Right lobe of liver (tissue), 4 donors: ENCODE measurements at regions not wholly inside any gene's neighbourhood (a gene's known extent, or its start where the extent isn't known, plus 50 kb on each side); places are given as distances from the start of the nearest gene placed in this dataset.
A peak's percentile ranks its signal among the peaks of the same experiment; 100 is the strongest.

Source experiments
- CTCF ChIP-seq, 4 donors: fragments of 200-600 bp in 3 of 4; fragments of 450-650 bp in 1 of 4; IDR thresholded peaks; one replicate each; pipeline versions ENCODE4 v1.5.1 to v1.8.0; 2016 to 2022; ENCODE audit warnings: antibody characterized with exemption in 4 of 4, mild to moderate bottlenecking in 2 of 4
- POLR2A ChIP-seq: fragments of 450-650 bp; IDR thresholded peaks from one replicate; pipeline ENCODE4 v1.6.1; 2017; ENCODE audit warnings: antibody characterized with exemption, mild to moderate bottlenecking
- donor health status: DM: no; HTN: no; CAD: no.
- donor health status: DM: no; HTN: no; CAD: no.
- donor health status: DM: no; HTN: yes; CAD: no.

- peak; percentile 13 to 15 (median 14) for TF ChIP-seq CTCF (IDR thresholded peaks at IDR 0.05)
- TF ChIP-seq POLR2A: no peak
These were observed 288.2 kb upstream of the TMPO start for GRCh38 chr12:98227162-98227561.
